Left lung (tissue), 4 donors: ENCODE measurements at regions not wholly inside any gene's neighbourhood (a gene's known extent, or its start where the extent isn't known, plus 50 kb on each side); places are given as distances from the start of the nearest gene placed in this dataset.

Experiments
- ATAC-seq: fragments of 200-7000 bp; cut with Tn5 transposase; one replicate; pipeline ENCODE4 v1.9.1; 2020; ENCODE audit warnings: moderate library complexity
- DNase-seq, 4 donors: peaks; one replicate each; pipeline ENCODE4 v3.0.0-alpha.2; 2013 to 2020
- H3K27ac ChIP-seq, 2 donors: fragments of 200-600 bp; sonication (generic) in 1 of 2; one replicate each; pipeline versions ENCODE4 v1.5.0 to v1.8.0; 2020 to 2021
- H3K27me3 ChIP-seq, 2 donors: fragments of 200-600 bp; sonication (generic) in 1 of 2; one replicate each; pipeline versions ENCODE4 v1.5.0 to v1.8.0; 2020 to 2021
- H3K36me3 ChIP-seq, 2 donors: fragments of 200-600 bp; sonication (generic) in 1 of 2; one replicate each; pipeline versions ENCODE4 v1.5.0 to v1.8.0; 2020 to 2021
- H3K4me1 ChIP-seq, 2 donors: fragments of 200-600 bp; one replicate each; pipeline ENCODE4 v1.8.0; 2021
- H3K4me3 ChIP-seq, 2 donors: fragments of 200-600 bp; sonication (generic) in 1 of 2; one replicate each; pipeline versions ENCODE4 v1.5.0 to v1.8.0; 2020 to 2021; ENCODE audit warnings: mild to moderate bottlenecking in 1 of 2
- H3K9me3 ChIP-seq, 2 donors: fragments of 200-600 bp; sonication (generic) in 1 of 2; one replicate each; pipeline versions ENCODE4 v1.5.0 to v1.8.0; 2020 to 2021
- CTCF ChIP-seq, 2 donors: fragments of 200-600 bp; sonication (generic) in 1 of 2; IDR thresholded peaks; one replicate each; pipeline versions ENCODE4 v1.5.0 to v1.8.0; 2021; ENCODE audit warnings: antibody characterized with exemption in 2 of 2
- intact Hi-C, 2 donors: fragments of 100-400 bp; cut with DNase I; formaldehyde crosslinking; loops; one replicate each; pipeline versions ENCODE4 v1.11.2 to v1.14.2; 2022
- donor health status: DM: no; HTN: yes; CAD: no.
- donor health status: DM: no; HTN: no; CAD: no.

- Histone ChIP-seq H3K27me3 (no peaks in the 10 kb centered on the region), H3K9me3 (peaks cover 0 to 26% of the 10 kb centered on the region in 2 donors), H3K36me3 (no peaks in the 10 kb centered on the region), H3K4me1 (no peaks in the 10 kb centered on the region), H3K4me3 (no peak overlapping the region), H3K27ac (no peak overlapping the region)
- intact Hi-C loops: no loop called here
- DNase-seq (no peak), ATAC-seq (no peak)
- TF ChIP-seq CTCF (IDR thresholded peaks at IDR 0.05): no peak
These were observed 452.6 kb upstream of the ST6GAL2 start for GRCh38 chr2:107338571-107338970.

GRCh38 chr2:107340955-107341354 lies 455.0 kb upstream of the ST6GAL2 start:
- peaks cover 0 to 25% of the 10 kb centered on the region in 2 donors for H3K9me3 ChIP-seq
- H3K36me3 ChIP-seq: no peaks in the 10 kb centered on the region
- intact Hi-C loops: no loop called here
- H3K27me3 ChIP-seq: no peaks in the 10 kb centered on the region
- no peak overlapping the region for H3K4me3 ChIP-seq
- DNase-seq (no peak), ATAC-seq (no peak)
- TF ChIP-seq CTCF (IDR thresholded peaks at IDR 0.05): no peak
- H3K4me1 ChIP-seq: no peaks in the 10 kb centered on the region
- H3K27ac ChIP-seq: no peak overlapping the region

GRCh38 chr2:107349329-107349728 lies 463.4 kb upstream of the ST6GAL2 start:
- H3K4me1 ChIP-seq: no peaks in the 10 kb centered on the region
- H3K36me3 ChIP-seq: no peaks in the 10 kb centered on the region
- TF ChIP-seq CTCF (IDR thresholded peaks at IDR 0.05): no peak
- DNase-seq (no peak), ATAC-seq (no peak)
- H3K27ac ChIP-seq: no peak overlapping the region
- peaks cover 0 to 21% of the 10 kb centered on the region in 2 donors for H3K9me3 ChIP-seq
- no peak overlapping the region for H3K4me3 ChIP-seq
- H3K27me3 ChIP-seq: no peaks in the 10 kb centered on the region
- intact Hi-C loops: no loop called here

- intact Hi-C loops: no loop called here
- DNase-seq: no peak
- no peak for TF ChIP-seq CTCF (IDR thresholded peaks at IDR 0.05)
- Histone ChIP-seq H3K27me3 (no peaks in the 10 kb centered on the region), H3K9me3 (peaks cover 0 to 16% of the 10 kb centered on the region in 2 donors), H3K4me1 (no peaks in the 10 kb centered on the region), H3K36me3 (no peaks in the 10 kb centered on the region), H3K4me3 (no peak overlapping the region), H3K27ac (no peak overlapping the region)
- ATAC-seq: no peak
These were observed 468.2 kb upstream of the ST6GAL2 start for GRCh38 chr2:107354175-107354574.

GRCh38 chr2:107358362-107358761 lies 468.3 kb upstream of the RGPD4 start:
- TF ChIP-seq CTCF (IDR thresholded peaks at IDR 0.05): no peak
- no peak for DNase-seq

More at GRCh38 chr2:107358362-107358761, 468.3 kb upstream of the RGPD4 start:
- Histone ChIP-seq H3K27me3 (no peaks in the 10 kb centered on the region), H3K36me3 (no peaks in the 10 kb centered on the region), H3K4me3 (no peak overlapping the region), H3K9me3 (peaks cover 0 to 2% of the 10 kb centered on the region in 2 donors), H3K4me1 (no peaks in the 10 kb centered on the region), H3K27ac (no peak overlapping the region)
- intact Hi-C loops: no loop called here
- no peak for ATAC-seq
